ENCODE measurements at regions not wholly inside any gene's neighbourhood (a gene's known extent, or its start where the extent isn't known, plus 50 kb on each side); places are given as distances from the start of the nearest gene placed in this dataset.

GRCh38 chr10:42490368-42490767, 148.0 kb downstream of the ZNF33B start:
- TF ChIP-seq CTCF (conservative IDR thresholded peaks at IDR 0.05; ENCODE audit: low read depth, low read length): no peak
- no peak for TF ChIP-seq CEBPB (IDR thresholded peaks at IDR 0.05; ENCODE audit: low read depth, low read length)
- TF ChIP-seq POLR2A (IDR thresholded peaks at IDR 0.05; ENCODE audit: low read depth, low read length): no peak
